GM19467 (cell line): ENCODE measurements at regions not wholly inside any gene's neighbourhood (a gene's known extent, or its start where the extent isn't known, plus 50 kb on each side); places are given as distances from the start of the nearest gene placed in this dataset.
"Not testable (repeated sequence)": the region's sequence is repeated elsewhere in the genome, so short reads cannot be mapped to it uniquely, and the experiment has no call there.

Experiments used
- ATAC-seq: cut with Tn5 transposase; IDR thresholded peaks from one replicate; pipeline ENCODE4 v1.9.1; 2021; ENCODE audit warnings: mild to moderate bottlenecking, moderate library complexity; ENCODE audit not compliant: unreplicated experiment

GRCh38 chr6:140732991-140733390 lies 1358.5 kb upstream of the CITED2 start:
- no peak for ATAC-seq

- no peak for ATAC-seq
Measured at GRCh38 chr6:140732155-140732554, 1357.7 kb upstream of the CITED2 start.

GRCh38 chr6:140731741-140732140 lies 1357.3 kb upstream of the CITED2 start:
- ATAC-seq = no peak

- ATAC-seq = no peak
Measured at GRCh38 chr6:140729521-140729920, 1355.1 kb upstream of the CITED2 start.

GRCh38 chr6:140718021-140718420 lies 1343.6 kb upstream of the CITED2 start:
- ATAC-seq = no peak

- ATAC-seq = no peak
Measured at GRCh38 chr6:140713495-140713894, 1339.0 kb upstream of the CITED2 start.

GRCh38 chr6:140711019-140711613 lies 1336.7 kb upstream of the CITED2 start:
- no peak for ATAC-seq

GRCh38 chr6:140708441-140708840 lies 1334.0 kb upstream of the CITED2 start:
- no peak for ATAC-seq

- ATAC-seq = not testable (repeated sequence)
Measured at GRCh38 chr6:140704008-140704407, 1329.6 kb upstream of the CITED2 start.

GRCh38 chr6:140697585-140697984 lies 1323.1 kb upstream of the CITED2 start:
- no peak for ATAC-seq

- no peak for ATAC-seq
Measured at GRCh38 chr6:140684776-140685550, 1310.5 kb upstream of the CITED2 start.

GRCh38 chr6:140677781-140678528 lies 1303.5 kb upstream of the CITED2 start:
- ATAC-seq = no peak

GRCh38 chr6:140671926-140672325 lies 1297.5 kb upstream of the CITED2 start:
- no peak for ATAC-seq

- ATAC-seq = no peak
Measured at GRCh38 chr6:140670021-140670420, 1295.6 kb upstream of the CITED2 start.

GRCh38 chr6:140669321-140669720 lies 1294.9 kb upstream of the CITED2 start:
- ATAC-seq = no peak

GRCh38 chr6:140663772-140664171 lies 1289.3 kb upstream of the CITED2 start:
- no peak for ATAC-seq

- no peak for ATAC-seq
Measured at GRCh38 chr6:140663094-140663493, 1288.6 kb upstream of the CITED2 start.

GRCh38 chr6:140661691-140662090 lies 1287.2 kb upstream of the CITED2 start:
- no peak for ATAC-seq

GRCh38 chr6:140660295-140660694 lies 1285.8 kb upstream of the CITED2 start:
- no peak for ATAC-seq

GRCh38 chr6:140653972-140654371 lies 1279.5 kb upstream of the CITED2 start:
- no peak for ATAC-seq

GRCh38 chr6:140653506-140653905 lies 1279.1 kb upstream of the CITED2 start:
- no peak for ATAC-seq

GRCh38 chr6:140649502-140649901 lies 1275.1 kb upstream of the CITED2 start:
- ATAC-seq = not testable (repeated sequence)
